ENCODE measurements at regions not wholly inside any gene's neighbourhood (a gene's known extent, or its start where the extent isn't known, plus 50 kb on each side); places are given as distances from the start of the nearest gene placed in this dataset.

GRCh38 chr21:35178098-35178497 is 129.0 kb upstream of the RUNX1 start:
- no peak for TF ChIP-seq CTCF (IDR thresholded peaks at IDR 0.05; ENCODE audit: control extremely low read depth, extremely low read depth)
- Histone ChIP-seq H3K27ac (ENCODE audit: low read depth in 1 of 2, low read length in 1 of 2) (no peak overlapping the region), H3K4me3 (no peak overlapping the region), H3K27me3 (ENCODE audit: control insufficient read depth in 3 of 3, insufficient read depth in 3 of 3, low read length in 2 of 3) (no peaks in the 10 kb centered on the region), H3K9ac (ENCODE audit: insufficient read depth in 1 of 2, low read length in 2 of 2) (no peak overlapping the region), H3K9me3 (ENCODE audit: control insufficient read depth in 4 of 4, insufficient read depth in 3 of 4, low read length in 3 of 4) (peaks cover 0 to 2% (median 0%) of the 10 kb centered on the region in 4 donors), H3K4me1 (ENCODE audit: control insufficient read depth in 5 of 5, insufficient read depth in 5 of 5, low read length in 5 of 5) (no peaks in the 10 kb centered on the region), H3K36me3 (ENCODE audit: control insufficient read depth in 4 of 4, insufficient read depth in 4 of 4, low read length in 4 of 4) (no peaks in the 10 kb centered on the region)
- DNase-seq: no peak
- WGBS, 2 donors: 81 to 92% methylated on average over 4 of the region's 4 CpGs
- no peak for ATAC-seq (ENCODE audit: insufficient read depth, low FRiP score)

GRCh38 chr21:35172231-35172630 is 123.1 kb upstream of the RUNX1 start:
- Histone ChIP-seq H3K27ac (ENCODE audit: low read depth in 1 of 2, low read length in 1 of 2) (no peak overlapping the region), H3K9me3 (ENCODE audit: control insufficient read depth in 4 of 4, insufficient read depth in 3 of 4, low read length in 3 of 4) (peaks cover 0 to 2% (median 0%) of the 10 kb centered on the region in 4 donors), H3K4me1 (ENCODE audit: control insufficient read depth in 5 of 5, insufficient read depth in 5 of 5, low read length in 5 of 5) (peaks cover 0 to 3% (median 0%) of the 10 kb centered on the region in 5 donors), H3K36me3 (ENCODE audit: control insufficient read depth in 4 of 4, insufficient read depth in 4 of 4, low read length in 4 of 4) (no peaks in the 10 kb centered on the region), H3K9ac (ENCODE audit: insufficient read depth in 1 of 2, low read length in 2 of 2) (no peak overlapping the region), H3K4me3 (no peak overlapping the region), H3K27me3 (ENCODE audit: control insufficient read depth in 3 of 3, insufficient read depth in 3 of 3, low read length in 2 of 3) (no peaks in the 10 kb centered on the region)
- no peak for DNase-seq
- TF ChIP-seq CTCF (IDR thresholded peaks at IDR 0.05; ENCODE audit: control extremely low read depth, extremely low read depth): no peak
- ATAC-seq (ENCODE audit: insufficient read depth, low FRiP score): no peak
- 34 to 36% methylated on average over 2 of the region's 2 CpGs for WGBS, 2 donors

- WGBS, 2 donors: 70 to 92% methylated on average over 5 of the region's 5 CpGs
- no peaks in the 10 kb centered on the region for H3K36me3 ChIP-seq (ENCODE audit: control insufficient read depth in 4 of 4, insufficient read depth in 4 of 4, low read length in 4 of 4)
- peaks cover 0 to 3% (median 0%) of the 10 kb centered on the region in 5 donors for H3K4me1 ChIP-seq (ENCODE audit: control insufficient read depth in 5 of 5, insufficient read depth in 5 of 5, low read length in 5 of 5)
- DNase-seq (no peak), ATAC-seq (ENCODE audit: insufficient read depth, low FRiP score) (no peak)
- H3K9ac ChIP-seq (ENCODE audit: insufficient read depth in 1 of 2, low read length in 2 of 2): no peak overlapping the region
- H3K27ac ChIP-seq (ENCODE audit: low read depth in 1 of 2, low read length in 1 of 2): no peak overlapping the region
- H3K9me3 ChIP-seq (ENCODE audit: control insufficient read depth in 4 of 4, insufficient read depth in 3 of 4, low read length in 3 of 4): peaks cover 0 to 2% (median 0%) of the 10 kb centered on the region in 4 donors
- no peaks in the 10 kb centered on the region for H3K27me3 ChIP-seq (ENCODE audit: control insufficient read depth in 3 of 3, insufficient read depth in 3 of 3, low read length in 2 of 3)
- no peak overlapping the region for H3K4me3 ChIP-seq
- TF ChIP-seq CTCF (IDR thresholded peaks at IDR 0.05; ENCODE audit: control extremely low read depth, extremely low read depth): no peak
Observed at GRCh38 chr21:35171385-35171784, 122.3 kb upstream of the RUNX1 start.

GRCh38 chr21:35170818-35171217 is 121.7 kb upstream of the RUNX1 start:
- H3K4me1 ChIP-seq (ENCODE audit: control insufficient read depth in 5 of 5, insufficient read depth in 5 of 5, low read length in 5 of 5): peaks cover 0 to 3% (median 0%) of the 10 kb centered on the region in 5 donors
- H3K9me3 ChIP-seq (ENCODE audit: control insufficient read depth in 4 of 4, insufficient read depth in 3 of 4, low read length in 3 of 4): peaks cover 0 to 2% (median 0%) of the 10 kb centered on the region in 4 donors
- no peak for TF ChIP-seq CTCF (IDR thresholded peaks at IDR 0.05; ENCODE audit: control extremely low read depth, extremely low read depth)
- no peaks in the 10 kb centered on the region for H3K36me3 ChIP-seq (ENCODE audit: control insufficient read depth in 4 of 4, insufficient read depth in 4 of 4, low read length in 4 of 4)
- no peak overlapping the region for H3K4me3 ChIP-seq
- DNase-seq: no peak
- no peak overlapping the region for H3K9ac ChIP-seq (ENCODE audit: insufficient read depth in 1 of 2, low read length in 2 of 2)
- H3K27ac ChIP-seq (ENCODE audit: low read depth in 1 of 2, low read length in 1 of 2): no peak overlapping the region
- H3K27me3 ChIP-seq (ENCODE audit: control insufficient read depth in 3 of 3, insufficient read depth in 3 of 3, low read length in 2 of 3): no peaks in the 10 kb centered on the region
- WGBS, 2 donors: 86 to 91% methylated on average over 4 of the region's 4 CpGs
- no peak for ATAC-seq (ENCODE audit: insufficient read depth, low FRiP score)
